ENCODE measurements at regions not wholly inside any gene's neighbourhood (a gene's known extent, or its start where the extent isn't known, plus 50 kb on each side); places are given as distances from the start of the nearest gene placed in this dataset.

DNA sequence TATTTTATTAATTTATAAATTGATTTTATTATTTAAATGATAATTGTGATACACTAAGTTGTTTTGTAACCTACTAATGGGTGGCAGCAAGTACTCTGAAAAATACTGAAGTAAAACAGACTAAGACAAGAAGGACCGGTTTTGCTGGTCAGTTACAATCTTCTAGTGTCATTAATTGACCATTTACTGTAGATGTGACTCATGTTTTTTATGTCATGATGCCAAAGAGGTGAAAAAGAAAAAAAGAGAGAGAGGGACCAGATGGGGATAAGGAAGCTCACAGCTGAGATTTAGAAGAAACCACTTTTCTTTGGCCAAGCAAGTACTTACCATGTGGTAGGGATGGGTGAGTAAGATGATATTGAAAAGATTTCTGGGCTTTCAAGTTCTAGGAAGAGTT is 955.8 kb upstream of the LRRTM1 start:
- TF ChIP-seq, protein P1, sequence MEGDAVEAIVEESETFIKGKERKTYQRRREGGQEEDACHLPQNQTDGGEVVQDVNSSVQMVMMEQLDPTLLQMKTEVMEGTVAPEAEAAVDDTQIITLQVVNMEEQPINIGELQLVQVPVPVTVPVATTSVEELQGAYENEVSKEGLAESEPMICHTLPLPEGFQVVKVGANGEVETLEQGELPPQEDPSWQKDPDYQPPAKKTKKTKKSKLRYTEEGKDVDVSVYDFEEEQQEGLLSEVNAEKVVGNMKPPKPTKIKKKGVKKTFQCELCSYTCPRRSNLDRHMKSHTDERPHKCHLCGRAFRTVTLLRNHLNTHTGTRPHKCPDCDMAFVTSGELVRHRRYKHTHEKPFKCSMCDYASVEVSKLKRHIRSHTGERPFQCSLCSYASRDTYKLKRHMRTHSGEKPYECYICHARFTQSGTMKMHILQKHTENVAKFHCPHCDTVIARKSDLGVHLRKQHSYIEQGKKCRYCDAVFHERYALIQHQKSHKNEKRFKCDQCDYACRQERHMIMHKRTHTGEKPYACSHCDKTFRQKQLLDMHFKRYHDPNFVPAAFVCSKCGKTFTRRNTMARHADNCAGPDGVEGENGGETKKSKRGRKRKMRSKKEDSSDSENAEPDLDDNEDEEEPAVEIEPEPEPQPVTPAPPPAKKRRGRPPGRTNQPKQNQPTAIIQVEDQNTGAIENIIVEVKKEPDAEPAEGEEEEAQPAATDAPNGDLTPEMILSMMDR (conservative IDR thresholded peaks at IDR 0.05 in 1 of 2, IDR thresholded peaks at IDR 0.05 in 1 of 2; ENCODE audit: low read depth in 1 of 2, low read length in 2 of 2): no peak
- TF ChIP-seq EZH2 (IDR thresholded peaks at IDR 0.05; ENCODE audit: low read length, missing control alignments): no peak

Data from fibroblast of lung (primary cell).